HG03108 (cell line): ENCODE measurements at regions not wholly inside any gene's neighbourhood (a gene's known extent, or its start where the extent isn't known, plus 50 kb on each side); places are given as distances from the start of the nearest gene placed in this dataset.
"Not testable (repeated sequence)": the region's sequence is repeated elsewhere in the genome, so short reads cannot be mapped to it uniquely, and the experiment has no call there.

Source experiments
- ATAC-seq: cut with Tn5 transposase; IDR thresholded peaks from one replicate; pipeline ENCODE4 v1.9.1; 2021; ENCODE audit warnings: moderate library complexity; ENCODE audit not compliant: unreplicated experiment

- ATAC-seq, result no peak
Measured at GRCh38 chr2:35463805-35464596, 891.6 kb upstream of the CRIM1 start.

- ATAC-seq, result no peak
Measured at GRCh38 chr2:35462226-35462998, 893.2 kb upstream of the CRIM1 start.

GRCh38 chr2:35461406-35461805, 894.2 kb upstream of the CRIM1 start:
- ATAC-seq, result no peak

- no peak for ATAC-seq
Measured at GRCh38 chr2:35454966-35455638, 900.5 kb upstream of the CRIM1 start.

GRCh38 chr2:35447821-35448220, 907.8 kb upstream of the CRIM1 start:
- no peak for ATAC-seq

- no peak for ATAC-seq
Measured at GRCh38 chr2:35447215-35447614, 908.4 kb upstream of the CRIM1 start.

GRCh38 chr2:35443087-35443486, 912.5 kb upstream of the CRIM1 start:
- ATAC-seq, result no peak

GRCh38 chr2:35441575-35441974, 914.0 kb upstream of the CRIM1 start:
- not testable (repeated sequence) for ATAC-seq

GRCh38 chr2:35440308-35440707, 915.3 kb upstream of the CRIM1 start:
- not testable (repeated sequence) for ATAC-seq

GRCh38 chr2:35436893-35437292, 918.7 kb upstream of the CRIM1 start:
- ATAC-seq, result not testable (repeated sequence)

GRCh38 chr2:35428548-35428947, 927.0 kb upstream of the CRIM1 start:
- no peak for ATAC-seq

- ATAC-seq, result no peak
Measured at GRCh38 chr2:35421485-35421884, 934.1 kb upstream of the CRIM1 start.

- ATAC-seq, result no peak
Measured at GRCh38 chr2:35417293-35417692, 938.3 kb upstream of the CRIM1 start.

GRCh38 chr2:35416391-35417140, 939.0 kb upstream of the CRIM1 start:
- ATAC-seq, result no peak

GRCh38 chr2:35415942-35416341, 939.6 kb upstream of the CRIM1 start:
- no peak for ATAC-seq

- ATAC-seq, result no peak
Measured at GRCh38 chr2:35415282-35415681, 940.3 kb upstream of the CRIM1 start.

- no peak for ATAC-seq
Measured at GRCh38 chr2:35410431-35411061, 945.0 kb upstream of the CRIM1 start.

- ATAC-seq, result no peak
Measured at GRCh38 chr2:35409762-35410161, 945.8 kb upstream of the CRIM1 start.

- ATAC-seq, result no peak
Measured at GRCh38 chr2:35408320-35408719, 947.3 kb upstream of the CRIM1 start.

- ATAC-seq, result no peak
Measured at GRCh38 chr2:35391736-35392442, 963.7 kb upstream of the CRIM1 start.
